Glutamatergic neuron (in vitro differentiated cells): ENCODE measurements at regions not wholly inside any gene's neighbourhood (a gene's known extent, or its start where the extent isn't known, plus 50 kb on each side); places are given as distances from the start of the nearest gene placed in this dataset.

Experiments
- DNase-seq: peaks from one replicate; pipeline ENCODE4 v3.0.0; 2022
- H3K27ac Mint-ChIP-seq: one replicate; pipeline ENCODE4 v1.8.0; 2020; ENCODE audit warnings: mild to moderate bottlenecking, mixed read lengths, inconsistent platforms; ENCODE audit not compliant: unreplicated experiment
- H3K27me3 Mint-ChIP-seq: one replicate; pipeline ENCODE4 v1.8.0; 2020; ENCODE audit warnings: mild to moderate bottlenecking, moderate library complexity, mixed read lengths, inconsistent platforms; ENCODE audit not compliant: unreplicated experiment
- H3K36me3 Mint-ChIP-seq: one replicate; pipeline ENCODE4 v1.8.0; 2020; ENCODE audit warnings: mild to moderate bottlenecking, mixed read lengths, inconsistent platforms; ENCODE audit not compliant: unreplicated experiment
- H3K4me1 Mint-ChIP-seq: one replicate; pipeline ENCODE4 v1.8.0; 2020; ENCODE audit warnings: mild to moderate bottlenecking, low read depth, mixed read lengths, inconsistent platforms; ENCODE audit not compliant: unreplicated experiment
- H3K4me3 Mint-ChIP-seq: one replicate; pipeline ENCODE4 v1.8.0; 2020; ENCODE audit warnings: mild to moderate bottlenecking, mixed read lengths, inconsistent platforms; ENCODE audit not compliant: unreplicated experiment
- H3K9me3 Mint-ChIP-seq: one replicate; pipeline ENCODE4 v1.8.0; 2020; ENCODE audit warnings: mild to moderate bottlenecking, moderate library complexity, mixed read lengths, inconsistent platforms; ENCODE audit not compliant: unreplicated experiment
- TF ChIP-seq, protein P1 (sequence below): fragments of 200-600 bp; sonication (generic); IDR thresholded peaks from one replicate; pipeline ENCODE4 v1.5.0; 2021; ENCODE audit not compliant: partially characterized antibody, unreplicated experiment

DNA sequence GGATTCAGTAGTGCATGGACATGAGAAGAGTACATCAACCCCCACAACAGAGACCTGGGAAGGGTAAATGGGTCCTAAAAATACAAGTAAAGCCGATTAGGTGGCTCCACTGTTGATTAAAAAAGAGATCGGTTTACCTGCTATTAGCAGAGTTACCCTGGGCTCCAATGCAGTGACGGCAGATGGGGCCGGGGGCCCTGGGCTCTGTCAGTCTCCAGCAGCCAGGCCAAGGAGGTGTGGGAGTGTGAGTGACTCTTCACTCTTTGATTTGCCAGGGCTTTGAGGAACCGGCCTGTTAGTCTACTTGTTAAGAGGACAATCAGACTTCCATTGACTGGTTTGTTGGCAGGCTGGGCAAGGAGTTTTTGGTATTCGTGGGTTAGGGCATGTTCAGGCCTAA is 1368.7 kb downstream of the UQCRFS1 start:
- Mint-ChIP-seq H3K27me3 (peaks cover 5% of the 10 kb centered on the region), H3K36me3 (peaks cover 37% of the 10 kb centered on the region), H3K4me1 (no peaks in the 10 kb centered on the region), H3K4me3 (no peak overlapping the region), H3K9me3 (peaks cover 24% of the 10 kb centered on the region), H3K27ac (no peak overlapping the region)
- DNase-seq: no peak
- TF ChIP-seq, protein P1, sequence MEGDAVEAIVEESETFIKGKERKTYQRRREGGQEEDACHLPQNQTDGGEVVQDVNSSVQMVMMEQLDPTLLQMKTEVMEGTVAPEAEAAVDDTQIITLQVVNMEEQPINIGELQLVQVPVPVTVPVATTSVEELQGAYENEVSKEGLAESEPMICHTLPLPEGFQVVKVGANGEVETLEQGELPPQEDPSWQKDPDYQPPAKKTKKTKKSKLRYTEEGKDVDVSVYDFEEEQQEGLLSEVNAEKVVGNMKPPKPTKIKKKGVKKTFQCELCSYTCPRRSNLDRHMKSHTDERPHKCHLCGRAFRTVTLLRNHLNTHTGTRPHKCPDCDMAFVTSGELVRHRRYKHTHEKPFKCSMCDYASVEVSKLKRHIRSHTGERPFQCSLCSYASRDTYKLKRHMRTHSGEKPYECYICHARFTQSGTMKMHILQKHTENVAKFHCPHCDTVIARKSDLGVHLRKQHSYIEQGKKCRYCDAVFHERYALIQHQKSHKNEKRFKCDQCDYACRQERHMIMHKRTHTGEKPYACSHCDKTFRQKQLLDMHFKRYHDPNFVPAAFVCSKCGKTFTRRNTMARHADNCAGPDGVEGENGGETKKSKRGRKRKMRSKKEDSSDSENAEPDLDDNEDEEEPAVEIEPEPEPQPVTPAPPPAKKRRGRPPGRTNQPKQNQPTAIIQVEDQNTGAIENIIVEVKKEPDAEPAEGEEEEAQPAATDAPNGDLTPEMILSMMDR: no peak

DNA sequence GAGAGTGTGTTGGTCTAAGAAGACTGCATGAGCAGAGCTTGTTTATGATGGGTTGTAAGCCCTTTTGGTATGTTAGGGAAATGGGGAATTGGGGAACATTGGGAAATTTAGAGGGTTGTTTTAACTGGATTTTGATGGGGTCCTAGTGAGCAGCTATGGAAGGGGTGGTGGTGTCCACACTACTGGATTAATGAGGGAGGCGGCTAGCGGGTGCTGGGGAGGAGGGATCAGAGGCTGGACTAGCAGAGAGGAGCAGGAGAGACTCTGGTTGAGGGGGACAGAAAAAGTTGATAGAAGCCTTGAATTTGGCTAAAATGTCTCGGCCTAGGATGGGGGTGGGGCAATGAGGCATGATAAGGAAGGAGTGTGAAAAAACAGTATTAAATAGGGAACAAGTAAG is 1369.1 kb downstream of the UQCRFS1 start:
- no peak for DNase-seq
- Mint-ChIP-seq H3K27me3 (peaks cover 5% of the 10 kb centered on the region), H3K27ac (no peak overlapping the region), H3K36me3 (peaks cover 37% of the 10 kb centered on the region), H3K4me1 (no peaks in the 10 kb centered on the region), H3K4me3 (no peak overlapping the region), H3K9me3 (peaks cover 24% of the 10 kb centered on the region)
- TF ChIP-seq, protein P1: no peak

DNA sequence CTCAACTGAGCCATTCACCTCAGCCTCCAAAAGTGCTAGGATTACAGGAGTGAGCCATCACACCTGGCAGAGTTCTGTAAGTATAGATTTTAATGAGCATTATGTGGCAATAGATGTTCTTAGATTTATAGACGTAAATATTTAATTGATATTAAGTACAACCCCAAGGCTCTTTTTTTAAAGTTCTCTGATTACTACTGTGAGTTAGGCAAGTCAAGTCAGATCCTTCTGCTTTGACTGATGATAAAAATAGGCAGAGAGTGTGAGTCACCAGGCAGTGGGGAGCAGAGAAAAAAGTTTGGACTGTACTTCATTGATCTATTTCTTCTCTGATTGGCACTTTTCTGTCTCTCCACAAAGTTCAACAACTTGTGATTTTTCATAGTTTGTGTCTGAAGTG is 1379.9 kb downstream of the UQCRFS1 start:
- H3K27me3 Mint-ChIP-seq: no peaks in the 10 kb centered on the region
- no peak overlapping the region for H3K4me3 Mint-ChIP-seq
- DNase-seq: no peak
- no peak overlapping the region for H3K27ac Mint-ChIP-seq
- peaks cover 11% of the 10 kb centered on the region for H3K9me3 Mint-ChIP-seq
- peaks cover 3% of the 10 kb centered on the region for H3K36me3 Mint-ChIP-seq
- TF ChIP-seq, protein P1: no peak
- H3K4me1 Mint-ChIP-seq: no peaks in the 10 kb centered on the region

DNA sequence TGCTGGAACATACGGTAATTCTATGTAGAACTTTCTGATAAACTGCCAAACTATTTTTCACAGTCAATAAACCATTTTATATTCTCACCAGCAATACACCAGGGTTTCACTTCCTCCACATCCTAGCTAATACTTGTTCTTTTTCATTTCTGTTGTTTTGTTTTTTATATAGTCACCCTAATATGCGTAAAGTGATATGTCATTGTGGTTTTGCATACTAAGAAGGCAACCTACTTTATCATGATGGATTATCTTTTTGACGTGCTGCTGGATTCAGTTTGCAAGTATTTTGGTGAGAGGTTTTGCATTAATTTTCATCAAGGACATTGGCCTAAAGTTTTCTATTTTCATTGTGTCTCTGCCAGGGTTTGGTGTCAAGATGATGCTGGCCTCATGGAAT is 1384.1 kb downstream of the UQCRFS1 start:
- H3K4me1 Mint-ChIP-seq: no peaks in the 10 kb centered on the region
- DNase-seq: no peak
- no peak overlapping the region for H3K27ac Mint-ChIP-seq
- H3K9me3 Mint-ChIP-seq: peaks cover 8% of the 10 kb centered on the region
- TF ChIP-seq, protein P1: no peak
- H3K4me3 Mint-ChIP-seq: no peak overlapping the region
- peaks cover 3% of the 10 kb centered on the region for H3K36me3 Mint-ChIP-seq
- H3K27me3 Mint-ChIP-seq: no peaks in the 10 kb centered on the region

DNA sequence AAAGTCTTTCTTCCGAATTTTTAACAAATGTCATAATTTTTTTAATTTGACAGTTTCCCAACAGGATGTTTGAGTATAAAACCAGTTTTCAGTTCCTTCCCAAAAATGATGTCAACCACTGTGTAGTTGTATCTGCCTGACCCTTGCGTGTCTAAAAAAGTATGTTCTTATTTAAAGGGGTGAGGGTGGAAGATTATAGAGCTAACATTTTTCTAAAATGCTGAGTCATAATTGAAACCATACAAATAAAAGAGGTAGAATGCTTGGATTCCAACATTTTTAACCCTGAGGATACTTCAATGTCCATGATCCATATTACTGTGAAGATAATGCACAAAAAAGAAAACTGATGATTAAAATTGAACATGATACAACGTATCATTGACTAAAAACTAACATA is 1388.8 kb downstream of the UQCRFS1 start:
- no peak overlapping the region for H3K27ac Mint-ChIP-seq
- H3K4me3 Mint-ChIP-seq: no peak overlapping the region
- H3K9me3 Mint-ChIP-seq: peaks cover 10% of the 10 kb centered on the region
- DNase-seq: no peak
- H3K4me1 Mint-ChIP-seq: no peaks in the 10 kb centered on the region
- TF ChIP-seq, protein P1: no peak
- H3K36me3 Mint-ChIP-seq: peaks cover 3% of the 10 kb centered on the region
- H3K27me3 Mint-ChIP-seq: no peaks in the 10 kb centered on the region
